K562 (cell line): ENCODE measurements at regions not wholly inside any gene's neighbourhood (a gene's known extent, or its start where the extent isn't known, plus 50 kb on each side); places are given as distances from the start of the nearest gene placed in this dataset.

Experiments
- ATAC-seq: fragments of 200-7000 bp; cut with Tn5 transposase; 3 replicates; pipeline ENCODE4 v1.9.1; 2020; ENCODE audit warnings: moderate library complexity
- BruUV-seq: library from RNA; stranded (reverse); fragments of 400-500 nt; replicated peaks from 2 replicates; lab custom pipeline; 2021; lab: Mats Ljungman, UMichigan
- CTCF ChIA-PET: fragments of 300-600 bp; formaldehyde crosslinking; extraction: SDS; loops from one replicate; lab custom pipeline; 2021; ENCODE audit warnings: low intra/inter-chr PET ratio; lab: Yijun Ruan, JAX
- POLR2A ChIA-PET: fragments of 300-600, 350-650 bp; sonication (Branson Sonifier 250); formaldehyde crosslinking; extraction: SDS; loops from one replicate; lab custom pipeline; 2021; ENCODE audit warnings: antibody characterized with exemption, inconsistent platforms; lab: Yijun Ruan, JAX
- DNase-seq, 4 experiments: peaks; one replicate each; pipeline versions ENCODE4 v3.0.0 to v3.0.0-alpha.2; 2011 to 2018; ENCODE audit warnings: low spot score in 3 of 4, mixed read lengths in 3 of 4; ENCODE audit errors: extremely low read depth in 1 of 4
- FAIRE-seq: peaks from 2 replicates; lab custom pipeline; 2011; peaks lifted over from hg19 to GRCh38; lab: Jason Lieb, UNC
- H2AFZ ChIP-seq: 2 replicates; pipeline ENCODE4 v1.6.0; 2011; ENCODE audit warnings: low read depth, low read length, control low read depth, inconsistent platforms
- H3K27ac ChIP-seq: fragments of 200-600 bp; 3 replicates; pipeline ENCODE4 v1.8.0; 2011; ENCODE audit warnings: low read depth, mild to moderate bottlenecking, control low read depth, inconsistent platforms, low read length, moderate library complexity, mixed read lengths; ENCODE audit errors: extremely low read depth
- H3K27me3 ChIP-seq, 2 experiments: fragments of 300-600 bp in 1 of 2; 2 replicates in 1 of 2; 3 replicates in 1 of 2; pipeline versions ENCODE4 v1.6.0 to v1.8.0; 2011; ENCODE audit warnings: inconsistent platforms in 2 of 2, low read length in 2 of 2, mild to moderate bottlenecking in 1 of 2, mixed read lengths in 1 of 2, moderate library complexity in 1 of 2; ENCODE audit not compliant: control insufficient read depth in 2 of 2, insufficient read depth in 2 of 2
- H3K36me3 ChIP-seq: fragments of 300-600 bp; 3 replicates; pipeline ENCODE4 v1.8.0; 2011; ENCODE audit warnings: mild to moderate bottlenecking, low read length, inconsistent platforms; ENCODE audit not compliant: control insufficient read depth, insufficient read depth
- H3K4me1 ChIP-seq, 2 experiments: fragments of 200-600 bp in 1 of 2; replicated peaks in 1 of 2; 2 replicates in 1 of 2; 3 replicates in 1 of 2; pipeline versions ENCODE4 v1.5.1 to v1.8.0; 2011; ENCODE audit warnings: inconsistent platforms in 2 of 2, low read length in 2 of 2, mild to moderate bottlenecking in 1 of 2, mixed read lengths in 1 of 2, moderate library complexity in 1 of 2; ENCODE audit not compliant: control insufficient read depth in 2 of 2, insufficient read depth in 2 of 2
- H3K4me2 ChIP-seq: 2 replicates; pipeline ENCODE4 v1.6.1; 2011; ENCODE audit warnings: low read length, control low read depth, inconsistent platforms, mixed read lengths; ENCODE audit not compliant: insufficient read depth
- H3K4me3 ChIP-seq: fragments of 200-600 bp; sonication (generic), shearing (Covaris generic); 2 replicates; pipeline ENCODE4 v1.5.1; 2016; ENCODE audit warnings: control low read depth, inconsistent platforms
- H3K79me2 ChIP-seq: fragments of 200-600 bp; 3 replicates; pipeline ENCODE4 v1.8.0; 2011; ENCODE audit warnings: low read length, inconsistent platforms; ENCODE audit not compliant: control insufficient read depth, insufficient read depth
- H3K9ac ChIP-seq, 2 experiments: 2 replicates each; pipeline versions ENCODE4 v1.6.0 to v1.6.1; 2011; ENCODE audit warnings: low read depth in 2 of 2, low read length in 2 of 2, control low read depth in 1 of 2, inconsistent platforms in 1 of 2, mild to moderate bottlenecking in 1 of 2, mixed read lengths in 1 of 2; ENCODE audit not compliant: insufficient read depth in 1 of 2
- H3K9me1 ChIP-seq: one replicate; pipeline ENCODE4 v1.6.0; 2011; ENCODE audit warnings: inconsistent platforms, mild to moderate bottlenecking, low read length, moderate library complexity; ENCODE audit not compliant: control insufficient read depth, insufficient read depth
- H3K9me3 ChIP-seq: replicated peaks from 2 replicates; pipeline ENCODE4 v1.5.1; 2011; ENCODE audit warnings: low read depth, low read length, inconsistent platforms; ENCODE audit not compliant: control insufficient read depth, insufficient read depth
- H4K20me1 ChIP-seq: replicated peaks from 2 replicates; pipeline ENCODE4 v1.6.1; 2011; ENCODE audit warnings: low read length, inconsistent platforms, mixed read lengths; ENCODE audit not compliant: control insufficient read depth, insufficient read depth
- CBX5 ChIP-seq: IDR thresholded peaks from 2 replicates; pipeline ENCODE4 v1.6.1; 2014; ENCODE audit warnings: low read depth, borderline replicate concordance
- CEBPG ChIP-seq, 3 experiments: fragments of 200-800 bp in 1 of 3; sonication (Bioruptor generic) in 1 of 3; sonication (generic) in 1 of 3; formaldehyde crosslinking in 1 of 3; IDR thresholded peaks in 2 of 3; conservative IDR thresholded peaks in 1 of 3; 2 replicates each; pipeline versions ENCODE4 v1.6.1 to v1.8.0; 2016 to 2022; ENCODE audit warnings: missing compliant biosample characterization in 2 of 3, missing genetic modification characterization in 2 of 3, mild to moderate bottlenecking in 1 of 3, missing genetic modification reagents in 1 of 3
- SRSF1 ChIP-seq: fragments of 200-400 bp; formaldehyde crosslinking; IDR thresholded peaks from 2 replicates; pipeline ENCODE4 v1.6.1; 2017; ENCODE audit warnings: mild to moderate bottlenecking, low read depth, low read length, moderate library complexity
- WGBS: fragments of 100-300 bp; shearing (Covaris generic); methylation state at CpG from one replicate; pipeline ENCODE4 v1.1.6; 2016; ENCODE audit warnings: low coverage, mixed read lengths; ENCODE audit not compliant: insufficient coverage; ENCODE audit errors: missing lambda C conversion rate; 5-methylcytosine and 5-hydroxymethylcytosine counted together
- in situ Hi-C: fragments of 300-500 bp; cut with MboI; formaldehyde crosslinking; loops from 4 replicates; pipeline ENCODE4 v1.15.0; 2018; ENCODE audit warnings: inconsistent platforms, mixed read lengths
- intact Hi-C: fragments of 100-400 bp; cut with micrococcal nuclease; formaldehyde crosslinking; loops from 2 replicates; pipeline ENCODE4 v1.14.2; 2022

GRCh38 chr11:45553383-45553936, 112.0 kb downstream of the CHST1 start (continued):
- peak; percentile 56; the same call in 1 of the 2 replicates for TF ChIP-seq CEBPG (CRISPR knock-in tag; IDR thresholded peaks at IDR 0.05)
- TF ChIP-seq CEBPG (tag; conservative IDR thresholded peaks at IDR 0.05 in 1 of 2, IDR thresholded peaks at IDR 0.05 in 1 of 2): peak in 1 of 2 experiments; percentile 68; a peak in 2 of 4 replicates

- POLR2A ChIA-PET: no interaction called here
- DNase-seq (no peak), ATAC-seq (no peak), FAIRE-seq (no peak)
- CTCF ChIA-PET: no interaction called here
- no peaks in the 10 kb centered on the region for H3K4me1 ChIP-seq
- H3K9me3 ChIP-seq: no peaks in the 10 kb centered on the region
- H3K27me3 ChIP-seq: peaks cover 0 to 21% of the 10 kb centered on the region in 2 experiments; a peak in 3 of 5 replicates
- no peaks in the 10 kb centered on the region for H3K9me1 ChIP-seq
- WGBS: under 1% methylated on average over 10 of the region's 10 CpGs
- no peak overlapping the region for H3K4me2 ChIP-seq
- no peak overlapping the region for H2AFZ ChIP-seq
- H3K27ac ChIP-seq: no peak overlapping the region
- no peaks in the 10 kb centered on the region; the same call in 1 of the 2 replicates for H4K20me1 ChIP-seq
- no peaks in the 10 kb centered on the region for H3K79me2 ChIP-seq
- no peak overlapping the region for H3K9ac ChIP-seq
- TF ChIP-seq CBX5: no peak
- TF ChIP-seq SRSF1: no peak
- intact Hi-C loops: loop anchor here (10.0 kb wide), 1 partner anchor 104 kb away; no protein-coding TSS in a partner anchor
- no peaks in the 10 kb centered on the region for H3K36me3 ChIP-seq
- no TSS peak for BruUV-seq
- in situ Hi-C loops: no loop called here
- H3K4me3 ChIP-seq: no peak overlapping the region
These were observed 114.2 kb downstream of the CHST1 start for GRCh38 chr11:45551191-45551713.
